HPDE6-E6E7 (cell line): ENCODE measurements at regions not wholly inside any gene's neighbourhood (a gene's known extent, or its start where the extent isn't known, plus 50 kb on each side); places are given as distances from the start of the nearest gene placed in this dataset.

ENCODE experiments used
- DNase-seq: peaks from one replicate; pipeline ENCODE4 v3.0.0; 2011; ENCODE audit warnings: missing footprints; ENCODE audit errors: extremely low spot score

GRCh38 chr16:65909310-65910050, 457.0 kb upstream of the CDH5 start:
- DNase-seq = no peak

GRCh38 chr16:65908568-65908967, 457.9 kb upstream of the CDH5 start:
- DNase-seq = no peak

GRCh38 chr16:65905331-65905730, 461.2 kb upstream of the CDH5 start:
- DNase-seq = no peak

- no peak for DNase-seq
Observed at GRCh38 chr16:65896448-65897153, 469.9 kb upstream of the CDH5 start.

GRCh38 chr16:65895906-65896305, 470.6 kb upstream of the CDH5 start:
- DNase-seq = no peak

- DNase-seq = no peak
Observed at GRCh38 chr16:65895486-65895885, 471.0 kb upstream of the CDH5 start.

GRCh38 chr16:65890203-65890602, 476.3 kb upstream of the CDH5 start:
- no peak for DNase-seq

- DNase-seq = peak; percentile 20
Observed at GRCh38 chr16:65889533-65889966, 476.9 kb upstream of the CDH5 start.

- DNase-seq = no peak
Observed at GRCh38 chr16:65888201-65888600, 478.3 kb upstream of the CDH5 start.

- DNase-seq = peak; percentile 49
Observed at GRCh38 chr16:65884018-65884417, 482.5 kb upstream of the CDH5 start.

GRCh38 chr16:65878347-65878746, 488.1 kb upstream of the CDH5 start:
- DNase-seq = no peak

GRCh38 chr16:65876624-65877023, 489.9 kb upstream of the CDH5 start:
- no peak for DNase-seq

- DNase-seq = no peak
Observed at GRCh38 chr16:65876056-65876408, 490.5 kb upstream of the CDH5 start.

- no peak for DNase-seq
Observed at GRCh38 chr16:65875381-65876055, 491.0 kb upstream of the CDH5 start.

GRCh38 chr16:65869261-65869660, 497.2 kb upstream of the CDH5 start:
- DNase-seq = no peak

GRCh38 chr16:65867276-65867960, 499.1 kb upstream of the CDH5 start:
- DNase-seq = no peak

- DNase-seq = no peak
Observed at GRCh38 chr16:65863236-65863635, 503.3 kb upstream of the CDH5 start.

- DNase-seq = no peak
Observed at GRCh38 chr16:65861131-65861731, 505.3 kb upstream of the CDH5 start.

- no peak for DNase-seq
Observed at GRCh38 chr16:65855171-65856145, 511.0 kb upstream of the CDH5 start.

- no peak for DNase-seq
Observed at GRCh38 chr16:65846210-65846602, 520.3 kb upstream of the CDH5 start.
